ENCODE measurements at regions not wholly inside any gene's neighbourhood (a gene's known extent, or its start where the extent isn't known, plus 50 kb on each side); places are given as distances from the start of the nearest gene placed in this dataset.

- no peak overlapping the region for H3K9ac ChIP-seq (ENCODE audit: control insufficient read depth, extremely low read depth, insufficient read depth, low read length)
- peaks cover 20% of the 10 kb centered on the region for H3K4me1 ChIP-seq (ENCODE audit: control insufficient read depth, extremely low read depth, insufficient read depth, low read length)
- no peak overlapping the region for H2AFZ ChIP-seq (ENCODE audit: control insufficient read depth, low read length)
- FAIRE-seq = no peak
- H3K27me3 ChIP-seq (ENCODE audit: control insufficient read depth, extremely low read depth, insufficient read depth, low read length) = no peaks in the 10 kb centered on the region
- DNase-seq (ENCODE audit: low read depth, low spot score) = no peak
- dilution Hi-C loops (cut with MboI; ENCODE audit: extremely low pct_ligation_motif_present, low sequenced_read_pairs) = no loop called here
- H4K20me1 ChIP-seq (ENCODE audit: control insufficient read depth, extremely low read depth, insufficient read depth, low read length) = no peaks in the 10 kb centered on the region
- no peaks in the 10 kb centered on the region for H3K9me3 ChIP-seq (ENCODE audit: control insufficient read depth, low read depth, low read length)
- no peak overlapping the region for H3K27ac ChIP-seq (ENCODE audit: control insufficient read depth, insufficient read depth, low read length)
- no peaks in the 10 kb centered on the region for H3K36me3 ChIP-seq (ENCODE audit: control insufficient read depth in 2 of 2, extremely low read depth in 1 of 2, insufficient read depth in 2 of 2, low read length in 2 of 2)
- H3K9me1 ChIP-seq (ENCODE audit: control insufficient read depth, extremely low read depth, insufficient read depth, low read length) = no peaks in the 10 kb centered on the region
- H3K79me2 ChIP-seq (ENCODE audit: control insufficient read depth, insufficient read depth, low read length) = no peaks in the 10 kb centered on the region
- no peak overlapping the region for H3K4me3 ChIP-seq (ENCODE audit: control insufficient read depth in 2 of 3, extremely low read depth in 1 of 3, insufficient read depth in 2 of 3, low read depth in 1 of 3, low read length in 3 of 3)
- no peak overlapping the region for H3K4me2 ChIP-seq (ENCODE audit: control insufficient read depth, extremely low read depth, insufficient read depth, low read depth, low read length)
- TF ChIP-seq CTCF (optimal IDR thresholded peaks at IDR 0.05 in 1 of 3, IDR thresholded peaks at IDR 0.05 in 1 of 3, conservative IDR thresholded peaks at IDR 0.05 in 1 of 3; ENCODE audit: extremely low read depth in 1 of 3, insufficient read depth in 2 of 3, low read length in 3 of 3) (no peak), EZH2 (IDR thresholded peaks at IDR 0.05; ENCODE audit: low read length) (no peak)
Measured at GRCh38 chr9:13721481-13722235, 442.2 kb upstream of the MPDZ start.

GRCh38 chr9:13719981-13720676, 440.6 kb upstream of the MPDZ start:
- Histone ChIP-seq H3K27me3 (ENCODE audit: control insufficient read depth, extremely low read depth, insufficient read depth, low read length) (no peaks in the 10 kb centered on the region), H2AFZ (ENCODE audit: control insufficient read depth, low read length) (no peak overlapping the region), H3K79me2 (ENCODE audit: control insufficient read depth, insufficient read depth, low read length) (no peaks in the 10 kb centered on the region), H3K27ac (ENCODE audit: control insufficient read depth, insufficient read depth, low read length) (no peak overlapping the region), H3K36me3 (ENCODE audit: control insufficient read depth in 2 of 2, extremely low read depth in 1 of 2, insufficient read depth in 2 of 2, low read length in 2 of 2) (no peaks in the 10 kb centered on the region), H4K20me1 (ENCODE audit: control insufficient read depth, extremely low read depth, insufficient read depth, low read length) (no peaks in the 10 kb centered on the region), H3K9me3 (ENCODE audit: control insufficient read depth, low read depth, low read length) (no peaks in the 10 kb centered on the region), H3K9ac (ENCODE audit: control insufficient read depth, extremely low read depth, insufficient read depth, low read length) (no peak overlapping the region), H3K4me1 (ENCODE audit: control insufficient read depth, extremely low read depth, insufficient read depth, low read length) (peaks cover 20% of the 10 kb centered on the region), H3K4me2 (ENCODE audit: control insufficient read depth, extremely low read depth, insufficient read depth, low read depth, low read length) (no peak overlapping the region), H3K4me3 (ENCODE audit: control insufficient read depth in 2 of 3, extremely low read depth in 1 of 3, insufficient read depth in 2 of 3, low read depth in 1 of 3, low read length in 3 of 3) (no peak overlapping the region), H3K9me1 (ENCODE audit: control insufficient read depth, extremely low read depth, insufficient read depth, low read length) (no peaks in the 10 kb centered on the region)
- TF ChIP-seq EZH2 (IDR thresholded peaks at IDR 0.05; ENCODE audit: low read length) = no peak
- no peak for TF ChIP-seq CTCF (optimal IDR thresholded peaks at IDR 0.05 in 1 of 3, IDR thresholded peaks at IDR 0.05 in 1 of 3, conservative IDR thresholded peaks at IDR 0.05 in 1 of 3; ENCODE audit: extremely low read depth in 1 of 3, insufficient read depth in 2 of 3, low read length in 3 of 3)
- FAIRE-seq (no peak), DNase-seq (ENCODE audit: low read depth, low spot score) (no peak)
- dilution Hi-C loops (cut with MboI; ENCODE audit: extremely low pct_ligation_motif_present, low sequenced_read_pairs) = no loop called here

Measured in keratinocyte (primary cell).